ENCODE measurements at regions not wholly inside any gene's neighbourhood (a gene's known extent, or its start where the extent isn't known, plus 50 kb on each side); places are given as distances from the start of the nearest gene placed in this dataset.

- no peaks in the 10 kb centered on the region for H3K9me3 ChIP-seq
- no peaks in the 10 kb centered on the region for H3K27me3 ChIP-seq
- no peak for ATAC-seq
- H3K4me1 ChIP-seq: no peaks in the 10 kb centered on the region
- intact Hi-C loops (cut with DNase I): no loop called here
- no peak overlapping the region for H3K4me3 ChIP-seq
- TF ChIP-seq CTCF (IDR thresholded peaks at IDR 0.05): no peak
- DNase-seq: no peak
- no peaks in the 10 kb centered on the region for H3K36me3 ChIP-seq
- no peak overlapping the region for H3K27ac ChIP-seq
Observed at GRCh38 chr12:127813147-127813546, 453.8 kb upstream of the TMEM132C start.

- Histone ChIP-seq H3K4me1 (no peaks in the 10 kb centered on the region), H3K27me3 (no peaks in the 10 kb centered on the region), H3K9me3 (no peaks in the 10 kb centered on the region), H3K4me3 (no peak overlapping the region), H3K36me3 (no peaks in the 10 kb centered on the region), H3K27ac (no peak overlapping the region)
- intact Hi-C loops (cut with DNase I): no loop called here
- no peak for ATAC-seq
- DNase-seq: no peak
- no peak for TF ChIP-seq CTCF (IDR thresholded peaks at IDR 0.05)
Observed at GRCh38 chr12:127819056-127819455, 447.9 kb upstream of the TMEM132C start.

- Histone ChIP-seq H3K36me3 (no peaks in the 10 kb centered on the region), H3K27me3 (no peaks in the 10 kb centered on the region), H3K4me1 (no peaks in the 10 kb centered on the region), H3K9me3 (no peaks in the 10 kb centered on the region), H3K4me3 (no peak overlapping the region), H3K27ac (no peak overlapping the region)
- intact Hi-C loops (cut with DNase I): no loop called here
- no peak for TF ChIP-seq CTCF (IDR thresholded peaks at IDR 0.05)
- no peak for ATAC-seq
- DNase-seq: no peak
Observed at GRCh38 chr12:127820271-127820670, 446.7 kb upstream of the TMEM132C start.

- no peak for TF ChIP-seq CTCF (IDR thresholded peaks at IDR 0.05)
- Histone ChIP-seq H3K9me3 (no peaks in the 10 kb centered on the region), H3K27ac (no peak overlapping the region), H3K27me3 (no peaks in the 10 kb centered on the region), H3K36me3 (no peaks in the 10 kb centered on the region), H3K4me1 (no peaks in the 10 kb centered on the region), H3K4me3 (no peak overlapping the region)
- ATAC-seq (no peak), DNase-seq (no peak)
- intact Hi-C loops (cut with DNase I): no loop called here
Observed at GRCh38 chr12:127820846-127821245, 446.1 kb upstream of the TMEM132C start.

- H3K4me1 ChIP-seq: no peaks in the 10 kb centered on the region
- H3K36me3 ChIP-seq: no peaks in the 10 kb centered on the region
- H3K4me3 ChIP-seq: no peak overlapping the region
- DNase-seq (no peak), ATAC-seq (no peak)
- intact Hi-C loops (cut with DNase I): no loop called here
- H3K27me3 ChIP-seq: no peaks in the 10 kb centered on the region
- H3K27ac ChIP-seq: no peak overlapping the region
- H3K9me3 ChIP-seq: no peaks in the 10 kb centered on the region
- no peak for TF ChIP-seq CTCF (IDR thresholded peaks at IDR 0.05)
Observed at GRCh38 chr12:127822809-127823411, 444.1 kb upstream of the TMEM132C start.

- TF ChIP-seq CTCF (IDR thresholded peaks at IDR 0.05): no peak
- no peak overlapping the region for H3K4me3 ChIP-seq
- DNase-seq (no peak), ATAC-seq (no peak)
- intact Hi-C loops (cut with DNase I): no loop called here
- H3K9me3 ChIP-seq: no peaks in the 10 kb centered on the region
- no peaks in the 10 kb centered on the region for H3K4me1 ChIP-seq
- no peak overlapping the region for H3K27ac ChIP-seq
- H3K36me3 ChIP-seq: no peaks in the 10 kb centered on the region
- H3K27me3 ChIP-seq: no peaks in the 10 kb centered on the region
Observed at GRCh38 chr12:127823801-127824200, 443.2 kb upstream of the TMEM132C start.

Measured in upper lobe of right lung (tissue), 1 donor.